Gastrocnemius medialis (tissue), 4 donors: ENCODE measurements at regions not wholly inside any gene's neighbourhood (a gene's known extent, or its start where the extent isn't known, plus 50 kb on each side); places are given as distances from the start of the nearest gene placed in this dataset.
"Not testable (repeated sequence)": the region's sequence is repeated elsewhere in the genome, so short reads cannot be mapped to it uniquely, and the experiment has no call there.

Experiments
- CTCF ChIP-seq, 5 experiments: fragments of 450-650 bp in 3 of 5; fragments of 200-600 bp in 2 of 5; sonication (generic) in 2 of 5; IDR thresholded peaks in 4 of 5; conservative IDR thresholded peaks in 1 of 5; 1 replicate in 4 of 5; 2 replicates in 1 of 5; pipeline ENCODE4 v1.5.1; 2016 to 2019; ENCODE audit warnings: antibody characterized with exemption in 5 of 5, mild to moderate bottlenecking in 3 of 5, moderate library complexity in 3 of 5
- POLR2A ChIP-seq, 2 donors: fragments of 450-650 bp; IDR thresholded peaks; one replicate each; pipeline ENCODE4 v1.6.1; 2017; ENCODE audit warnings: antibody characterized with exemption in 2 of 2, mild to moderate bottlenecking in 2 of 2, moderate library complexity in 2 of 2

- TF ChIP-seq CTCF (IDR thresholded peaks at IDR 0.05 in 4 of 5, conservative IDR thresholded peaks at IDR 0.05 in 1 of 5); POLR2A (IDR thresholded peaks at IDR 0.05): not testable (repeated sequence)
Measured at GRCh38 chr2:83976628-83977027, 482.5 kb downstream of the SUCLG1 start.
